Upper lobe of right lung (tissue), 1 donor: ENCODE measurements at regions not wholly inside any gene's neighbourhood (a gene's known extent, or its start where the extent isn't known, plus 50 kb on each side); places are given as distances from the start of the nearest gene placed in this dataset.
"Not testable (repeated sequence)": the region's sequence is repeated elsewhere in the genome, so short reads cannot be mapped to it uniquely, and the experiment has no call there.

Experiments used
- ATAC-seq: fragments of 200-7000 bp; cut with Tn5 transposase; one replicate; pipeline ENCODE4 v1.9.1; 2020; ENCODE audit warnings: mild to moderate bottlenecking, moderate library complexity
- DNase-seq: peaks from one replicate; pipeline ENCODE4 v3.0.0-alpha.2; 2020
- H3K27ac ChIP-seq: fragments of 200-600 bp; one replicate; pipeline ENCODE4 v1.8.0; 2022
- H3K27me3 ChIP-seq: fragments of 200-600 bp; one replicate; pipeline ENCODE4 v1.8.0; 2022; ENCODE audit warnings: mild to moderate bottlenecking
- H3K36me3 ChIP-seq: fragments of 200-600 bp; one replicate; pipeline ENCODE4 v1.8.0; 2022
- H3K4me1 ChIP-seq: fragments of 200-600 bp; one replicate; pipeline ENCODE4 v1.8.0; 2022
- H3K4me3 ChIP-seq: fragments of 200-600 bp; one replicate; pipeline ENCODE4 v1.8.0; 2022; ENCODE audit warnings: mild to moderate bottlenecking
- H3K9me3 ChIP-seq: fragments of 200-600 bp; one replicate; pipeline ENCODE4 v1.8.0; 2022
- CTCF ChIP-seq: fragments of 200-600 bp; IDR thresholded peaks from one replicate; pipeline ENCODE4 v1.8.0; 2022; ENCODE audit warnings: antibody characterized with exemption
- intact Hi-C: fragments of 100-400 bp; cut with DNase I; formaldehyde crosslinking; loops from one replicate; pipeline ENCODE4 v1.11.0; 2022
- donor health status: DM: no; HTN: yes; CAD: no; lungs with severe emphysema.

GRCh38 chr1:221602830-221603229, 139.1 kb downstream of the DUSP10 start:
- ATAC-seq: no peak
- Histone ChIP-seq H3K4me1 (no peaks in the 10 kb centered on the region), H3K4me3 (no peak overlapping the region), H3K9me3 (no peaks in the 10 kb centered on the region), H3K27ac (no peak overlapping the region), H3K36me3 (no peaks in the 10 kb centered on the region), H3K27me3 (no peaks in the 10 kb centered on the region)
- DNase-seq: no peak
- TF ChIP-seq CTCF: no peak
- intact Hi-C loops: no loop called here

GRCh38 chr1:221604390-221604789, 137.5 kb downstream of the DUSP10 start:
- H3K4me3 ChIP-seq, intact Hi-C loops, H3K27ac ChIP-seq, DNase-seq, H3K27me3 ChIP-seq, H3K9me3 ChIP-seq, H3K36me3 ChIP-seq, ATAC-seq, H3K4me1 ChIP-seq: not testable (repeated sequence)

- H3K4me3 ChIP-seq: no peak overlapping the region
- H3K27me3 ChIP-seq: no peaks in the 10 kb centered on the region
- H3K36me3 ChIP-seq: no peaks in the 10 kb centered on the region
- ATAC-seq (no peak), DNase-seq (no peak)
- no peak for TF ChIP-seq CTCF
- no peak overlapping the region for H3K27ac ChIP-seq
- intact Hi-C loops: no loop called here
- no peaks in the 10 kb centered on the region for H3K4me1 ChIP-seq
- no peaks in the 10 kb centered on the region for H3K9me3 ChIP-seq
Measured at GRCh38 chr1:221604948-221605347, 136.9 kb downstream of the DUSP10 start.

- no peaks in the 10 kb centered on the region for H3K27me3 ChIP-seq
Measured at GRCh38 chr1:221605569-221605968, 136.3 kb downstream of the DUSP10 start.

GRCh38 chr1:221606256-221606655, 135.6 kb downstream of the DUSP10 start:
- no peaks in the 10 kb centered on the region for H3K36me3 ChIP-seq
- H3K4me1 ChIP-seq: no peaks in the 10 kb centered on the region
- H3K27ac ChIP-seq: no peak overlapping the region
- H3K27me3 ChIP-seq: no peaks in the 10 kb centered on the region
- DNase-seq (no peak), ATAC-seq (no peak)
- intact Hi-C loops: no loop called here
- TF ChIP-seq CTCF: no peak
- H3K4me3 ChIP-seq: no peak overlapping the region
- no peaks in the 10 kb centered on the region for H3K9me3 ChIP-seq

More at GRCh38 chr1:221605569-221605968, 136.3 kb downstream of the DUSP10 start:
- no peak for ATAC-seq
- Histone ChIP-seq H3K9me3 (no peaks in the 10 kb centered on the region), H3K36me3 (no peaks in the 10 kb centered on the region), H3K4me3 (no peak overlapping the region), H3K27ac (no peak overlapping the region), H3K4me1 (no peaks in the 10 kb centered on the region)
- no peak for TF ChIP-seq CTCF
- intact Hi-C loops: no loop called here
- DNase-seq: no peak

GRCh38 chr1:221608835-221609320, 133.0 kb downstream of the DUSP10 start:
- Histone ChIP-seq H3K27ac (no peak overlapping the region), H3K36me3 (no peaks in the 10 kb centered on the region), H3K4me3 (no peak overlapping the region), H3K9me3 (no peaks in the 10 kb centered on the region), H3K4me1 (no peaks in the 10 kb centered on the region), H3K27me3 (no peaks in the 10 kb centered on the region)
- intact Hi-C loops: no loop called here
- ATAC-seq: no peak
- no peak for TF ChIP-seq CTCF
- DNase-seq: no peak
